IMR-90 (cell line): ENCODE measurements at regions not wholly inside any gene's neighbourhood (a gene's known extent, or its start where the extent isn't known, plus 50 kb on each side); places are given as distances from the start of the nearest gene placed in this dataset.

Experiments used
- ATAC-seq: fragments of 200-7000 bp; cut with Tn5 transposase; 2 replicates; pipeline ENCODE4 v1.9.1; 2020; ENCODE audit warnings: low read depth, mild to moderate bottlenecking, moderate library complexity
- BruUV-seq: library from RNA; stranded (reverse); fragments of 400-500 nt; replicated peaks from 2 replicates; lab custom pipeline; 2021; lab: Mats Ljungman, UMichigan
- CTCF ChIA-PET: fragments of 300-600 bp; formaldehyde crosslinking; extraction: SDS; loops from one replicate; lab custom pipeline; 2021; ENCODE audit warnings: antibody characterized with exemption; lab: Yijun Ruan, JAX
- POLR2A ChIA-PET: fragments of 300-600 bp; sonication (Branson Sonifier 250); formaldehyde crosslinking; loops from one replicate; lab custom pipeline; 2022; ENCODE audit warnings: antibody characterized with exemption; ENCODE audit not compliant: unreplicated experiment; lab: Charles Lee
- DNase-seq: peaks from one replicate; pipeline ENCODE4 v3.0.0; 2013
- H2AFZ ChIP-seq: replicated peaks from 2 replicates; pipeline ENCODE3; 2013; ENCODE audit warnings: low read length, mild to moderate bottlenecking; ENCODE audit not compliant: poor library complexity
- H2AK5ac ChIP-seq: 2 replicates; pipeline ENCODE4 v1.6.1; 2013; ENCODE audit warnings: low read depth, low read length, inconsistent platforms
- H2AK9ac ChIP-seq: replicated peaks from 2 replicates; pipeline ENCODE3; 2013; ENCODE audit warnings: mild to moderate bottlenecking, low read depth, low read length, moderate library complexity; ENCODE audit not compliant: poor library complexity
- H2BK120ac ChIP-seq: 2 replicates; pipeline ENCODE4 v1.6.1; 2013; ENCODE audit warnings: low read depth, low read length, inconsistent platforms
- H2BK15ac ChIP-seq: 3 replicates; pipeline ENCODE4 v1.6.1; 2013; ENCODE audit warnings: low read depth, low read length, inconsistent platforms
- H2BK20ac ChIP-seq: 2 replicates; pipeline ENCODE4 v1.6.1; 2013; ENCODE audit warnings: low read depth, mild to moderate bottlenecking, inconsistent platforms, low read length, moderate library complexity
- H2BK5ac ChIP-seq: 2 replicates; pipeline ENCODE4 v1.6.1; 2013; ENCODE audit warnings: mild to moderate bottlenecking, low read depth, low read length, inconsistent platforms; ENCODE audit not compliant: poor library complexity, severe bottlenecking
- H3K14ac ChIP-seq: replicated peaks from 2 replicates; pipeline ENCODE4 v1.6.1; 2013; ENCODE audit warnings: low read depth, low read length, inconsistent platforms
- H3K18ac ChIP-seq: 2 replicates; pipeline ENCODE4 v1.6.1; 2013; ENCODE audit warnings: low read depth, low read length, control low read depth
- H3K23ac ChIP-seq: 2 replicates; pipeline ENCODE4 v1.6.1; 2013; ENCODE audit warnings: low read depth, low read length, inconsistent platforms
- H3K27ac ChIP-seq: 2 replicates; pipeline ENCODE4 v1.5.1; 2013; ENCODE audit warnings: mild to moderate bottlenecking, control low read depth, low read length; ENCODE audit not compliant: insufficient read depth
- H3K27me3 ChIP-seq: 2 replicates; pipeline ENCODE4 v1.6.1; 2013; ENCODE audit warnings: low read length; ENCODE audit not compliant: control insufficient read depth, insufficient read depth
- H3K36me3 ChIP-seq: 2 replicates; pipeline ENCODE4 v1.6.1; 2013; ENCODE audit warnings: low read length, mixed read lengths; ENCODE audit not compliant: control insufficient read depth, insufficient read depth
- H3K4ac ChIP-seq: 2 replicates; pipeline ENCODE4 v1.6.1; 2013; ENCODE audit warnings: low read depth, low read length, inconsistent platforms
- H3K4me1 ChIP-seq: 2 replicates; pipeline ENCODE4 v1.6.1; 2013; ENCODE audit warnings: low read length, mixed read lengths; ENCODE audit not compliant: control insufficient read depth, insufficient read depth
- H3K4me2 ChIP-seq: 2 replicates; pipeline ENCODE4 v1.6.1; 2013; ENCODE audit warnings: low read depth, mild to moderate bottlenecking, control low read depth, low read length, moderate library complexity
- H3K4me3 ChIP-seq: 2 replicates; pipeline ENCODE4 v1.5.1; 2013; ENCODE audit warnings: low read depth, mild to moderate bottlenecking, control low read depth, low read length, moderate library complexity; ENCODE audit not compliant: insufficient read depth
- H3K56ac ChIP-seq: 2 replicates; pipeline ENCODE4 v1.6.1; 2013; ENCODE audit warnings: low read length, inconsistent platforms; ENCODE audit not compliant: insufficient read depth; ENCODE audit errors: extremely low read depth
- H3K79me1 ChIP-seq, 2 experiments: 2 replicates each; pipeline ENCODE4 v1.6.1; 2013; ENCODE audit warnings: low read length in 2 of 2, inconsistent platforms in 1 of 2, low read depth in 1 of 2
- H3K9ac ChIP-seq: 2 replicates; pipeline ENCODE4 v1.6.1; 2013; ENCODE audit warnings: low read depth, low read length, control low read depth
- H3K9me1 ChIP-seq: 2 replicates; pipeline ENCODE4 v1.6.1; 2013; ENCODE audit warnings: low read length, inconsistent platforms; ENCODE audit not compliant: insufficient read depth
- H3K9me3 ChIP-seq: 2 replicates; pipeline ENCODE4 v1.6.1; 2013; ENCODE audit warnings: low read length; ENCODE audit not compliant: control insufficient read depth, insufficient read depth
- H4K20me1 ChIP-seq: 2 replicates; pipeline ENCODE4 v1.6.1; 2013; ENCODE audit warnings: low read length, inconsistent platforms; ENCODE audit not compliant: insufficient read depth
- H4K5ac ChIP-seq: 2 replicates; pipeline ENCODE4 v1.6.1; 2013; ENCODE audit warnings: mild to moderate bottlenecking, low read depth, low read length, control low read depth
- H4K8ac ChIP-seq, 2 experiments: 2 replicates each; pipeline ENCODE4 v1.6.1; 2013; ENCODE audit warnings: low read depth in 2 of 2, low read length in 2 of 2, control low read depth in 1 of 2, inconsistent platforms in 1 of 2
- H4K91ac ChIP-seq: 2 replicates; pipeline ENCODE4 v1.6.1; 2013; ENCODE audit warnings: low read depth, low read length, inconsistent platforms; ENCODE audit not compliant: insufficient read depth
- NFE2L2 ChIP-seq: fragments of 150-350 bp; IDR thresholded peaks from 2 replicates; pipeline ENCODE4 v1.6.1; 2016; ENCODE audit warnings: low read depth, mild to moderate bottlenecking, low read length
- RCOR1 ChIP-seq: IDR thresholded peaks from 2 replicates; pipeline ENCODE4 v1.6.1; 2012; ENCODE audit warnings: mild to moderate bottlenecking, low read length, improper control_type of control experiment; ENCODE audit not compliant: insufficient replicate concordance
- WGBS, 2 experiments: methylation state at CpG; one replicate each; pipeline versions ENCODE4 v1.1.5 to v1.1.7; 2013; ENCODE audit warnings: missing lambda C conversion rate in 2 of 2; ENCODE audit not compliant: insufficient read length in 1 of 2; ENCODE audit errors: extremely low coverage in 2 of 2; 5-methylcytosine and 5-hydroxymethylcytosine counted together
- dilution Hi-C: fragments of 300-500 bp; cut with HindIII; formaldehyde crosslinking; loops from one replicate; pipeline ENCODE4 v1.14.3; 2018; ENCODE audit warnings: low sequenced_read_pairs; ENCODE audit not compliant: unreplicated experiment
- in situ Hi-C: fragments of 300-500 bp; cut with MboI; formaldehyde crosslinking; loops from 3 replicates; pipeline ENCODE4 v1.14.3; 2019; ENCODE audit warnings: low sequenced_read_pairs, inconsistent platforms, mixed read lengths
- intact Hi-C: fragments of 100-400 bp; cut with micrococcal nuclease; formaldehyde crosslinking; loops from 2 replicates; pipeline ENCODE4 v1.10.0; 2022

DNA sequence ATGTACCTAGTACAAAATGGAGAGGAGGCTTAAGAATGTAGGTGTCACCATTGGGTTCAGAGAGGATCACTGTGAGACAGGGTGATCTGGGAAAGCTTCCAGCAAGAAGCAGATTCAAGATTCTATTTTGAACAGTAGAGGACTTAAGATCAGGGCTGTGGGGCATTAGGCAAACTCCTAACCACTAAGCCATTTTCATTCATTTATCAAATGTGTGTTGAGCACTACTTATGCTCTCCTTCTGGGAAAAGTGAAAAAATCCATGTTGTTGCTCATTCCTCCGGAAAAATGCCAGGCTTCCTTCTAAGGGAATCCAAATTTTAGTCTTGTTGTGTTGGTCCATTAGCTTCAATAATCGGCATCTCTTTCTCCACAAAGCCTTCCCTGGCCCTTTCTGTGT, 163.4 kb downstream of the NUAK1 start:
- Histone ChIP-seq H3K9ac (no peak overlapping the region), H2AK9ac (no peak overlapping the region), H2AK5ac (peak overlapping the region; percentile 28; the same call in 1 of the 2 replicates), H4K5ac (no peak overlapping the region), H2BK15ac (0 out of 3 replicates have a peak overlapping the region, but pooled peaks have one; percentile 27), H4K20me1 (peaks cover 7% of the 10 kb centered on the region; the same call in 1 of the 2 replicates), H3K27me3 (no peaks in the 10 kb centered on the region), H3K79me1 (no peaks in the 10 kb centered on the region), H3K56ac (no peak overlapping the region), H3K36me3 (no peaks in the 10 kb centered on the region), H2BK20ac (no peak overlapping the region), H3K27ac (no peak overlapping the region), H2BK5ac (no peak overlapping the region), H2BK120ac (no peak overlapping the region), H3K14ac (no peak overlapping the region), H3K4me2 (no peak overlapping the region), H3K4ac (no peak overlapping the region), H2AFZ (no peak overlapping the region), H3K9me3 (no peaks in the 10 kb centered on the region), H3K18ac (no peak overlapping the region), H3K23ac (no peak overlapping the region), H4K91ac (no peak overlapping the region), H4K8ac (0 out of 4 replicates have a peak overlapping the region, but pooled peaks of 1 of the 2 experiments have one; percentile 13), H3K9me1 (0 out of 2 replicates have a peak, but pooled peaks cover 5% of the 10 kb centered on the region), H3K4me3 (no peak overlapping the region), H3K4me1 (peaks cover 11% of the 10 kb centered on the region)
- DNase-seq, result no peak
- ChIA-PET POLR2A (no interaction called here), CTCF (interaction anchor here (1.8 kb wide), 1 partner anchor 30 kb away, joined by 4 read pairs; no protein-coding TSS in a partner anchor)
- ATAC-seq, result no peak
- dilution Hi-C loops (no loop called here), intact Hi-C loops (no loop called here), in situ Hi-C loops (no loop called here)
- TF ChIP-seq NFE2L2, result no peak
- TF ChIP-seq RCOR1, result no peak
- BruUV-seq, result no TSS peak
- no CpG with 5 or more reads among the region's 2 CpGs for WGBS, 2 experiments
